ENCODE measurements at regions not wholly inside any gene's neighbourhood (a gene's known extent, or its start where the extent isn't known, plus 50 kb on each side); places are given as distances from the start of the nearest gene placed in this dataset.

DNA sequence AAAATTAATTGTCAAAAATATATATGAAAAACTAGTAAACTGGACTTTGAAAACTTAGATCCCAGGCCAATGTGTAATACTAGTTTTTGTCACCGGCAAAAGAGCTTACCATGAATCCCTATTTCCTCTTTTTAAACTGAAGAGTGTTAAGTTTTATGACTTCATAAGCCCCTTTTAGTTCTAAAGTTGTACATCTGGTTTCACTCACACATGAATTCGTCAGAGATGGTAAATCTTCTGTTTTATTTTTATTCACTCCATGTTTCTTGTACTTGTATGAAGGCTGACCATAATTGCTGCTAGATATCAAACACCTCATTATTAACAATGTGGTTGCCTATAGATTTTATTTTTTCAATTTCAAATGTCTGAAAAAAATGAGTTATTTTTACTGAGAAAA is 827.9 kb downstream of the PCDH7 start:
- TF ChIP-seq CTCF (IDR thresholded peaks at IDR 0.05) (no peak), POLR2AphosphoS5 (IDR thresholded peaks at IDR 0.05) (no peak), POLR2A (IDR thresholded peaks at IDR 0.05) (no peak)
